SK-N-SH treated with all-trans-retinoic acid at 6 μM for 48 hours (cell line): ENCODE measurements at regions not wholly inside any gene's neighbourhood (a gene's known extent, or its start where the extent isn't known, plus 50 kb on each side); places are given as distances from the start of the nearest gene placed in this dataset.

Experiments used
- ARNTL ChIP-seq: fragments of 450-650 bp; formaldehyde crosslinking; IDR thresholded peaks from 2 replicates; pipeline ENCODE4 v1.5.0; 2020; ENCODE audit warnings: low read depth, mild to moderate bottlenecking, moderate library complexity, borderline replicate concordance
- CREB5 ChIP-seq: fragments of 250-450 bp; sonication (Bioruptor Pico); IDR thresholded peaks from 2 replicates; pipeline ENCODE4 v1.5.1; 2020; ENCODE audit warnings: low read depth, mild to moderate bottlenecking, moderate library complexity
- ESRRG ChIP-seq: fragments of 250-450 bp; sonication (Bioruptor Pico); IDR thresholded peaks from 2 replicates; pipeline ENCODE4 v1.6.1; 2021; ENCODE audit warnings: mild to moderate bottlenecking
- OSR1 ChIP-seq: fragments of 250-450 bp; sonication (Bioruptor Pico); IDR thresholded peaks from 2 replicates; pipeline ENCODE4 v1.8.0; 2022; ENCODE audit warnings: moderate library complexity, mild to moderate bottlenecking, inconsistent platforms
- PATZ1 ChIP-seq: fragments of 250-450 bp; sonication (Bioruptor Pico); IDR thresholded peaks from 2 replicates; pipeline ENCODE4 v1.8.0; 2020; ENCODE audit warnings: mild to moderate bottlenecking, moderate library complexity, borderline replicate concordance
- PPARA ChIP-seq: fragments of 250-450 bp; sonication (Bioruptor Pico); IDR thresholded peaks from 2 replicates; pipeline ENCODE4 v1.5.0; 2020; ENCODE audit warnings: mild to moderate bottlenecking, borderline replicate concordance
- SNAI2 ChIP-seq: fragments of 250-450 bp; sonication (Bioruptor Pico); IDR thresholded peaks from 2 replicates; pipeline ENCODE4 v1.5.0; 2020; ENCODE audit warnings: mild to moderate bottlenecking, moderate library complexity
- TOX ChIP-seq: fragments of 250-450 bp; sonication (Bioruptor Pico); IDR thresholded peaks from 2 replicates; pipeline ENCODE4 v1.8.0; 2021; ENCODE audit warnings: mild to moderate bottlenecking, moderate library complexity, borderline replicate concordance
- TSHZ2 ChIP-seq: fragments of 250-450 bp; sonication (Bioruptor Pico); IDR thresholded peaks from 2 replicates; pipeline ENCODE4 v1.5.0; 2020; ENCODE audit warnings: mild to moderate bottlenecking, moderate library complexity
- ZNF70 ChIP-seq: fragments of 450-650 bp; formaldehyde crosslinking; IDR thresholded peaks from 2 replicates; pipeline ENCODE4 v1.5.0; 2020; ENCODE audit warnings: mild to moderate bottlenecking, moderate library complexity
- TF ChIP-seq, protein P1 (sequence below): fragments of 250-450 bp; sonication (Bioruptor Pico); IDR thresholded peaks from 2 replicates; pipeline ENCODE4 v1.8.0; 2021; ENCODE audit warnings: low read depth, mild to moderate bottlenecking, moderate library complexity, borderline replicate concordance

DNA sequence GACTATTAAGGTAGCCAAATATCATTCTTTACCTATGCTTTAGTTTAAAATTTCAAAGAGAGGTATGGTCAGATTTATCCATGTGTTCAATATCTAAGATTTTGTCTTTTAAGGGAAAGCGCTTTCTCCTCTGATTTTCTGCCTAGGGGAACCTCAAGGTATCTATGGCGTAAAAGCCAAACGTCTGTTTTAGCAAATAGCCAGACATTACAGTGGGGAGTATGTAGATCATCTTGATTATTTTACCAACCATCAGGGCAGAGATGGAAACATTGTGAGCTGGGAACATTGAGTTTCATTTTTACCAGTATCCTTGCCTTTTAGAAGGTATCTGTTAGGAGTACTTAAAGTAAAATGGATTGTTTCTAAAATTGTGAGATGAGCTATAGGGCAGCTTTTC lies 71.0 kb downstream of the LEPR start:
- TF ChIP-seq TOX (CRISPR knock-in tag), result no peak
- TF ChIP-seq PATZ1 (CRISPR knock-in tag), result no peak
- TF ChIP-seq TSHZ2, result no peak
- TF ChIP-seq ESRRG (CRISPR knock-in tag), result no peak
- no peak for TF ChIP-seq OSR1 (CRISPR knock-in tag)
- TF ChIP-seq, protein P1, sequence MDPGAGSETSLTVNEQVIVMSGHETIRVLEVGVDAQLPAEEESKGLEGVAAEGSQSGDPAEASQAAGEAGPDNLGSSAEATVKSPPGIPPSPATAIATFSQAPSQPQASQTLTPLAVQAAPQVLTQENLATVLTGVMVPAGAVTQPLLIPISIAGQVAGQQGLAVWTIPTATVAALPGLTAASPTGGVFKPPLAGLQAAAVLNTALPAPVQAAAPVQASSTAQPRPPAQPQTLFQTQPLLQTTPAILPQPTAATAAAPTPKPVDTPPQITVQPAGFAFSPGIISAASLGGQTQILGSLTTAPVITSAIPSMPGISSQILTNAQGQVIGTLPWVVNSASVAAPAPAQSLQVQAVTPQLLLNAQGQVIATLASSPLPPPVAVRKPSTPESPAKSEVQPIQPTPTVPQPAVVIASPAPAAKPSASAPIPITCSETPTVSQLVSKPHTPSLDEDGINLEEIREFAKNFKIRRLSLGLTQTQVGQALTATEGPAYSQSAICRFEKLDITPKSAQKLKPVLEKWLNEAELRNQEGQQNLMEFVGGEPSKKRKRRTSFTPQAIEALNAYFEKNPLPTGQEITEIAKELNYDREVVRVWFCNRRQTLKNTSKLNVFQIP (CRISPR knock-in tag), result no peak
- no peak for TF ChIP-seq CREB5 (CRISPR knock-in tag)
- TF ChIP-seq SNAI2, result no peak
- no peak for TF ChIP-seq ARNTL (CRISPR knock-in tag)
- no peak for TF ChIP-seq ZNF70
- TF ChIP-seq PPARA, result no peak
